NCI-H1048 (cell line): ENCODE measurements at regions not wholly inside any gene's neighbourhood (a gene's known extent, or its start where the extent isn't known, plus 50 kb on each side); places are given as distances from the start of the nearest gene placed in this dataset.

Source experiments
- DNase-seq: peaks from one replicate; lab custom pipeline; 2025; lab: John Stamatoyannopoulos, UW

DNA sequence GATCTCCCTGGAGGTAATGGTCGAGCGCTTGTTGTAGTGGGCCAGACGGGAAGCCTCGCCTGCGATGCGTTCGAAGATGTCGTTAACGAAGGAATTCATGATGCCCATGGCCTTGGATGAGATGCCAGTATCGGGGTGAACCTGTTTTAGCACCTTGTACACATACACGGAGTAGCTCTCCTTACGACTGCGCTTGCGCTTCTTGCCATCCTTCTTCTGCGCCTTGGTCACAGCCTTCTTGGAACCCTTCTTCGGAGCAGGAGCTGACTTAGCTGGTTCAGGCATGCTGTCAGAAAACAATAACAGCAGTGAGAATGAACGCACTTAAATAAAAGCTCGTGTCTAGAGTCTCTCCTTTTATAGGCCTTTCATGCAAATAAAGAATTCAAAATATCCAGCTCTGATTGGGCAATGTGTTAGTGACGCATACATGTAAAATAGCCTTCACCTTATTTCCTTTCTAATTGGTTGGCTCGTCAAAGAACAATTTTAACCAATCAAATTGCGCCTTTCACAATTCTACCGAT, 129.2 kb downstream of the HFE start:
- peak; percentile 80 for DNase-seq

DNA sequence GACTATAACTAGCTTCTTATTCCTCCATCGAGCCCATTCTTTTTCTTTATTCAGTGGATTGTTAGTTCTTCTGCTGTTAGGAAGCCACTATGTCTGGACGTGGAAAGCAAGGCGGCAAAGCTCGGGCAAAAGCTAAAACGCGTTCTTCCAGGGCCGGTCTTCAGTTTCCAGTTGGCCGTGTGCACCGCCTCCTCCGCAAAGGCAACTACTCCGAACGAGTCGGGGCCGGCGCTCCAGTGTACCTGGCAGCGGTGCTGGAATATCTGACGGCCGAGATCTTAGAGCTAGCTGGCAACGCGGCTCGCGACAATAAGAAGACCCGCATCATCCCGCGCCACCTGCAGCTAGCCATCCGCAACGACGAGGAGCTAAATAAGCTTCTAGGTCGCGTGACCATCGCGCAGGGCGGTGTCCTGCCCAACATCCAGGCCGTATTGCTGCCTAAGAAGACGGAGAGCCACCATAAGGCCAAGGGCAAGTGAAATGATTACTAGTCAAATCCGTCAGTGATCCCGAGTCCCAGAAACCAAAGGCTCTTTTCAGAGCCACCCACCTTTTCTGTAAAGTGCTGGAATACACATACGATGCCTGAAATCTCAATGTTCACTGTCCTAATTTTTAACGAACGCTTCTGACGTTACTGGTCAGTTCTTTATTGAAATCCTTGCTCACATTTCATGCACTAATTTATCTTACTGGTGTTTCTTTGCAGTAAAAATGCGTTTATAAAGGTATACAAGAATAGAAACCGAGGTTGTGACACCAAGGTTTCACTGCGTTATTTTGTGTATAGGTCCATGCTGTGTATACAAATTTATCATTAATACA, 129.9 kb downstream of the HFE start:
- no peak for DNase-seq

DNA sequence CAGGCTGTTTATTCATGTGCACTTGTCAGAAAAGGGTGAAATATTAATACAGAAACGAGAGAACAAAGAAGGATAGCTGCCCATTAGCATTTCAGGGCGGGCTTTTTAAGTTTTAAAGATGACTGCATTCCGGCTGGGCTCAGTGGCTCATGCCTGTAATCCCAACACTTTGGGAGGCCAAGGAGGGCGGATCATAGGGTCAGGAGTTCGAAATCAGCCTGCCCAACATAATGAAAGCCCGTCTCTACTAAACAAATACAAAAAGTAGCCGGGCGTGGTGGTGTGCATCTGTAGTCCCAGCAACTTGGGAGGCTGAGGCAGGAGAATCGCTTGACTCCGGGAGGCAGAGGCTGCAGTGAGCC, 130.5 kb downstream of the HFE start:
- DNase-seq, result no peak

DNA sequence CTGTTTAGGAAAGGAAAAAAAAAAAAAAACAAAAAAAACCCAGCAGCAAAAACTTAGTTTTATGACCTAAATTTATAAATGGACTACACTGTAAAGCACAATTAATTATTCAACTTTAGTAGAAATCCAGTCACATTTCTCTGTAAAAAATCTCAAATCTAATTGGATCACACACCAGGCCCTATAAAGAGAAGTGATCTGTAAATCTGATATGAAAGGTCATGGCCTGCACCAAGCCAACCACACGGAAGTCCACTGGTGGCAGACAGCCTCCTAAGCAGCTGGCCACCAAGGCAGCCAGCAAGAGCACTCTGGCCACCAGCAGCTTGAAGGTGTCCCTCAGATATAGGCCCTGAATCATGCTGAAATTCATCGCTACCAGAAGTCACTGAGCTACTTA, 131.6 kb downstream of the HFE start:
- no peak for DNase-seq

DNA sequence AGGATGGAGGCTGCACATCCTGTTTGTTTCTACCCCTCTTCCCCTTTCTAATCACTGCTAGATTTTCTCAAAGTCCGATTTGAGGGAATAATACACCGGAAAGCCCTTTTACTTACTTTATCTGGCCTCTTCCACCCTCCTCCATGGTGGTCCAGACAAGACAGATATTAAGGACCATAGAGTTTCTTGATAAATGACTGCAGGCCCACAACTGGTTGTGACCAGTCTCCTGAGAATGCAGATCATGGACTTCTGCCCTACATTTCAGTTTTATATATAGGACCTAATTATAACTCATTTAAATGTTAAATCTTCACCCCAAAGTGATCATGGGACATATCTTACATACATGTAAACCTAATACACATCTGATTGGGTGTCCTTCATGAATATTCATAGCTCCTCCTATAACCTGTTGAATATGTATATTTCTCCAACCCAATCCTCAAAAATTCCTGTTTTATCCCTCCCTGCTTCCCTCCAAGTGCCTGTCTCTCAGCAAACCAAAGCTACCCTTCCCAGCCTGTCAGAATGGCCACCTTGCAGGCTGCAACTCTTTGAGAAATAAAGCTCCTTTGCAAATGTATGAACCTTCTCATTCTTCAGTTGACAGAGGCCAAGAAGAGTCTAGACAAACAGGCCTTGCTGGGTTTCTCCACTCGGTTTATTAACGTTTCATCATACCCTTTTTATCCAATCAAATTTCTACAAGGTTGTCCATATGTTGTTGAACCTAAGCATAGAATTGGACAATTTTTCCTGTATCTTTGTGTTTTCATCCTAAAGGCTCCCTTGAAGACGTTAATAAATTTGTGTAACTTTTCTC, 133.1 kb downstream of the HFE start:
- no peak for DNase-seq

DNA sequence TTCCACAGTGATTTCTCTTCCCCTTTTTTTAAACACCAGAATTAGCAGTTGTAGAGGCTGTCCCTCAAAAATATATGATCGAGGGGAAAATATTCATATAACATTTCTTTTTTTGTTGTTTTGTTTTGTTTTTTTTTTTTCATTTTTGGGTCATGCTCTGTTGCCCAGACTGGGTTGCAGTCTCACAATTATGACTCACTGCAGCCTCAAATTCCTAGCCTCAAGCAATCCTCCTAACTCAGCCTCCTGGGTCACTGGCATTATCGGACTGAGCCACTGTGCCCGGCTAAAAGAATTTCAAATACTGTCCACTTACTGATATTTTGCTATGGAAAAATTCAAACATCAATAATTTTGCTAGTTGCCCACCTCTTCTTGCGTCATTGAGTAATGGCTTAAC, 134.0 kb downstream of the HFE start:
- no peak for DNase-seq

DNA sequence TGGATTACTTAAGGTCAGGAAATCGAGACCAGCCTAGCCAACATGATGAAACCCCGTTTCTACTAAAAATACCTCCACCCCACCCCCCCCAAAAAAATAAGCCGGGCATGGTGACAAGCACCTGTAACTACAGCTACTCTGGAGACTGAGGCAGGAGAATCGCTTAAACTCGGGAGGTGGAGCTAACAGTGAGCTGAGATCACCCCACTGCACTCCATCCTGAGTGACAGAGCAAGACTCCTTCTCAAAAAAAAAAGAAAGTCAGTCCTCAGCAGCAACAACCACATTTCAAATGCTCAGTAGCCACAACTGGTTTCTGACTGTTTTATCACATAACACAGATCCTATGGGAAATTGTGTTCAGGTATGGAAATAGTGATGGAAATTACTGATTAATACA, 135.3 kb downstream of the HFE start:
- no peak for DNase-seq

DNA sequence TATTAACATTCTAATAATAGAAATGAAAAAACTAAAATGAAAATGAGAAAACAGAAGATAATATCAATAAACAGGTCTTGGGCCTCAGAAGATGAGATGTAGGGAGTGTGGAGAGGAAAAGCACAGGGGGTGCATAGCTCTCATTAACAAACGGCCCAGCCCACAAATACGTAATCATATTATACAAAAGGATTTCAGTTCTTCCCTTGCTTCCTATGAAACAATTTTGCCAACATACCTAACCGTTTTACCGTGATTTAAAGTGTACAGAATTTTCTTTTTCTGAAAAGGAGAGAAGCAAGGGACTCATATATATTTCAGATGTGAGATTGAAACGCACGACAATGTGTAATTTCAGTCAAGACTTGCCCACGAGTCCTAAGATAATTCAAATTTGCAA, 136.0 kb downstream of the HFE start:
- no peak for DNase-seq

DNA sequence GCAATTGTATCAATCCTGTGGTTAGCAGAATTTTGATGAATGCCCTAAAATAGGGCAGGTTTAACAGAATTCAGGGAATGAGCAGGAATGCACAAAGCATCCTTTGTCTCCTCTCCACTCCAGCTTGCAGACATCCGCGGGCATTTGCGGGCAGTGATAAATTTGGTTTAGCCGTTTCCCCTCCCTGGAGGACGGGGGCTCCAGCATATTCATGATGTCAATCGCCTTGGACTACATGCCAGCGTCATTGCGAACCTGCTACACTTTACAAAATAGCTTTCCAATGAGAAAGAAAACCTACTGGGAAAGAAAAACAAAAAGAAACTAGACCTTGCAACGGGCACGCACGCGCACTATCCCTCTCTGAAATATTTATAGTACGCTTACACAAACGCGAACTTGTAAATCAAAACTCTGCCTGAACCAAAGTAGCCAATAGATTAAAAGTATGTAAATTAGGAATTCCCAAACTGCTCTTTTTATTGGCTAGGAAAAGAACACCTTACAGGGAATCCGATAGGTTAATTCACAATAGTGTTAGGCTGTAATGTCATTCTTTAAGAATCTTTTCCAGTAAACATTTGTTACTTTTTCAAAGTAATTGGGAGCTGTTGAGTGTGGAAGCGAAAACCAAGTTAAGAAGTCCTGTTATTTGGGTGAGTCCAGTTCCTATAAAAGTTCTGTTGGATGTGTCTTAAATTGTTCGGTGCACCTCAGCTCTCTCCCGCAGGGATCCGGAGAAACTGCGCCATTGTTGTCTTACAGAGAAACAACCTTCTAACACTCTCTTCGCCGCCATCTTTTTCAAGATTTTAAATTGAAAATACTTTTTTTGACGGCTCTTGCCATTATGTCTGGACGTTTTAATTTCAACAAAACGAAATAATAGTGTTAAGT, 136.7 kb downstream of the HFE start:
- peak; percentile 89 for DNase-seq

DNA sequence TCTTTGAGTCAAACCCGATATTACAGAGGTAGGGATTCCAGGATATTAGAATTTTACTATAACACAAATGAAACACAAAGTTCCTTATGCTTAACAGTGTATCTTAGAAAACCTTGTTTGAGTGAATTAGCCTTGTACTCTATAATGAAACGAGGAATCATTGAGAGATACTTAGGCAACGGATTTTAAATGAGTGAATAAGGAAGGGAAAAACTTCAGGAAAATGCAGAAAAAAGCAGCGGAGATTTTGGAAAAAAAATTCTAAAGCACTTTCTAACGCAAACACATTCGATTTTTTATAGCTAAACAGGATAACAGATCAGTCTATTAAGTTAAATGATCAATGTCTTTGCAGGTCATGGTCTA, 137.3 kb downstream of the HFE start:
- DNase-seq, result no peak

DNA sequence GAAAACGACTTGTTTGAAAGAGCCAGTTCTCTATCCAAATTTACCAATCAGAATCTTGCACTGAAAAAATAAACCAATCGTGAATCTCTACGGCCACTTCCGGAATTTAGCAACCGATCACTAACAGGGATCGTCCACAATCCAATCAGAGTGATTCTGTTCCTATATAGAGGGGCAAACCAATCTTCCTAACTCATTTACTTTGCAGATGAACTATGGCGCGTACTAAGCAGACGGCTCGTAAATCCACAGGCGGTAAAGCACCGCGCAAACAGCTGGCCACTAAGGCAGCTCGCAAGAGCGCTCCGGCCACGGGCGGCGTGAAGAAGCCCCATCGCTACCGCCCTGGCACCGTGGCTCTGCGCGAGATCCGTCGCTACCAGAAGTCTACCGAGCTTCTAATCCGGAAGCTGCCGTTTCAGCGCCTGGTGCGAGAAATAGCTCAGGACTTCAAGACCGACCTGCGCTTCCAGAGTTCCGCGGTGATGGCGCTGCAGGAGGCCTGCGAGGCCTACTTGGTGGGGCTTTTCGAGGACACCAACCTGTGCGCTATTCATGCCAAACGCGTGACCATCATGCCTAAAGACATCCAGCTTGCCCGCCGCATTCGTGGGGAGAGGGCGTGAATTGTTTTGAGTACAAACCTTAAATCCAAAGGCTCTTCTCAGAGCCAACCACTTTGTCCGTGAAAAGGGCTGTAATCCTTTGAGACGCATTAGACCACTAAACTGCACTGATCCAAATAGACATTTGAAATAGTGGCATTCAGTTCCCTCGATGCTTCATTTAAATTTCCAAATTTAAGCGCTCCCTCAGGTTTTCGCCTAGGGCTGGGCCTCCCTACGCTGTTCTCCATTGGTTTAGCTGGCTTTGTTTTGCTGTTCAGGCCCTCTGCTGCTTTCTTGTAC, 138.0 kb downstream of the HFE start:
- DNase-seq, result no peak

DNA sequence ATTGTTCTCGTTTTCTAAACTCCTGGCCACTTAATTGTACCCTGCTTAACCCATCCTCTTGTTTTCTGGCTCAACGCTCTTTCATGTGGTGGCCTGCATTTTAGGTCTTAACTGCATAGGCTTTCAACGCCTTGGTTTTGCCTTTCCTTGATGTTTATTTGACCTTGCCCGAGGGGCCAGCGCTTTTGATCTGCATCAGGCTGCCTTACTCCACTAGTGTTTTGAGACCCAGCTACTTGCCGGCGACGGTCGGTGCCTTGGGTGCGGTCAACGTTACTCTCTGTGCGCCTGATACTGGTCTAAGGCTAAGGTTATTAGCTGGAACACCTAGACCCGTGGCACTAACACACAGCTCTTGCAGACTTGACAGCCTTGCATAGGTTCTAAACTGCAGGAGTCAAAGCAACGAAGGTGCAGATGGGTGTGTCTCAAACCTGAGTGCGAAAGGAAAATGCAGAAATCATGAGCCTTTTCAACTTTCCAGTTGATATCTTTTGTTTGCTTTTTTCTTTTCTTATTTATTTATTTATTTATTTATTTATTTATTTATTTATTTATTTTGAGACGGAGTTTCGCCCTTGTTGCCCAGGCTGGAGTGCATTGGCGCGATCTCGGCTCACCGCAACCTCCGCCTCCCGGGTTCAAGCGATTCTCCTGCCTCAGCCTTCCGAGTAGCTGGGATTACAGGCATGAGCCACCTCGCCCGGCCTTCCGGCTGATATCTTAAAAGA, 138.8 kb downstream of the HFE start:
- DNase-seq, result no peak

DNA sequence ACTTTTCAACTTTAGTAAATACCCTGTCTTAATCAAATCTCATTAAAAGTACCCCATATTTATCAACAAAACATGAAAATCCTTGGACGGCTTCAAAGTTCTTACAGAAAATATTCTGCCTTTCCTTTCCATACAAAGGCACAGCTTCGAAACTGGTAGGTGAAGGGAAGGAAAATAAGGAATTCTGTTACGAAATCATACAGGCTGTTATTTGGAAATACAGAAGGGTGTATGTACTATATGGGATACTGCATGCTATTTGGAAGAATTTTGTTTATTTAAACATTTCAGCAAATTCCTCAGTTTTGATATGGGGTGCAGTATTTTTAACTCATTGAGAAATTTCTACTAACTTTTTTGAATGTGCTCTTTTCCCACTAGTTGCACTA, 138.4 kb upstream of the BTN3A2 start:
- DNase-seq, result no peak

DNA sequence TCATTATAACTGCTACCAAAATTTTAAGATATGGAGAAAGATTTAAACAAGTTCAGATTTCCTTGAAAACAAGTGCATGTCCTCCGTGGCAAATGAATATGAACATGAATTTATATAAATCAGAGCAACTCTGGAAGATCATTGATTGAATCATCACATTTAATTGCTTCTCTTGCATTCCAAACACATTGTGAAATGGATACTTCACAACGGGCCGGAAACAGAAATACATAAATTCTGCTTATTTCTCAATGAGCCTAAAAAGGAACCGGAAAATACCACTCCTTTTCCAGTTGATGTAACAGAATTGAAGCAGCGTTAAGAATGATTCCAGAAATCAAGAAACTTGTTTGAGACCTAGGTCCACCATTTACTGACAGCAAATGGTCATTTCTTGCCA, 134.6 kb upstream of the BTN3A2 start:
- DNase-seq, result no peak

DNA sequence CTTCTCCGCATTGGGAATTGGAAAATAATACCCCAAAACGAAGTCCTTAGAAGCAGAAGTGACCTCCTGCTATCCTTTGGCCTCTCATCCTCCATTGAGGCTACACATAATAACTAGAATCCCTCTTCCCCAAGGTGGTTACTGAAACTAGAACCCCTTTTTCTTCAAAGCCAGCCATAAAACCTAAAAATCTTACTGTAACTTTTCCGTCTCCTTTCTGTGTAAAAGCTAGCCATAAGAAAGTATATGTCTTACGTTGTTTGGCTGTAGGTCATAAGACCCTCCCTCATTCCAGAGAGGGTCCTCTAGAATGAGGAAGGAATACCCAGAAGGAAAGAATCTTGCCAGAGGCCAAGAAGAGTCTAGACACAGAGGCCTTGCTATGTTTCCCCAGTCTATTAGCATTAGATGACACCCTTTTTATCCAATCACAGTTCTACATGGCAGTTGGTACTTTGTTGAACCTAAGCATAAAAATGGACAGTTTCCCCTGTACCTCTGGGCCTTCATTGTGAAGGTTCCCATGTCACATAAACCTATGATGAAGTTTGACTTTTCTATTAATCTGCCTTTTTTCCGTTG, 133.9 kb upstream of the BTN3A2 start:
- DNase-seq, result no peak

DNA sequence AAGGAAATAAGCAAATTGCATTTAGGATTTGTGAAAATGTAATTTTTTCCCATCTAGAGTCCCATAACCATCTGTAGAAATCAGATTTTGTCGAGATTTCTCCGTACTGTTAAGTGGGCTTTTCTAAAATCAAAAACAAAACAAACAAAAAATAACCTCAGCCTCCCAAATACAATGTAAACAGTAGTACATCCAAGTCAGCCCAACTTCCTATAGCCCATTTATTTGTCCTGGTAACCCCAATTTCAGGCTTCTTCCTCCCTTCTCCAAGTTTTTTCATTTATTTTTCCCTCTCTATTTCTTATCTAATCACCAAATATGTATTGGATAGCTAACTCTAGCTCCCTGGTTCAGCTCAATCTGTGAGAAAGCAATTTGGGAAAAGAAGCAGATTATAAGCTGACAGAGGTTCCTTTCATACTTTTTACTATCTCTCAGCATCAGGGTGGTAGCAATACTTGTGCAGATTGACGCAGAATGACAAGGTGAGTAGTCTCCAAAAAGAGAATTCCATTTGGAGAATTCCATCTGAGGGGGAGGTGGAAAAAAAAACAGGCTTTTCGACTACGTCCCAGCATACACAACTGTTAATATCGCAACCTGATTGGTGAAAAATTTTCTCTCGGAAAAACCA, 132.6 kb upstream of the BTN3A2 start:
- no peak for DNase-seq

DNA sequence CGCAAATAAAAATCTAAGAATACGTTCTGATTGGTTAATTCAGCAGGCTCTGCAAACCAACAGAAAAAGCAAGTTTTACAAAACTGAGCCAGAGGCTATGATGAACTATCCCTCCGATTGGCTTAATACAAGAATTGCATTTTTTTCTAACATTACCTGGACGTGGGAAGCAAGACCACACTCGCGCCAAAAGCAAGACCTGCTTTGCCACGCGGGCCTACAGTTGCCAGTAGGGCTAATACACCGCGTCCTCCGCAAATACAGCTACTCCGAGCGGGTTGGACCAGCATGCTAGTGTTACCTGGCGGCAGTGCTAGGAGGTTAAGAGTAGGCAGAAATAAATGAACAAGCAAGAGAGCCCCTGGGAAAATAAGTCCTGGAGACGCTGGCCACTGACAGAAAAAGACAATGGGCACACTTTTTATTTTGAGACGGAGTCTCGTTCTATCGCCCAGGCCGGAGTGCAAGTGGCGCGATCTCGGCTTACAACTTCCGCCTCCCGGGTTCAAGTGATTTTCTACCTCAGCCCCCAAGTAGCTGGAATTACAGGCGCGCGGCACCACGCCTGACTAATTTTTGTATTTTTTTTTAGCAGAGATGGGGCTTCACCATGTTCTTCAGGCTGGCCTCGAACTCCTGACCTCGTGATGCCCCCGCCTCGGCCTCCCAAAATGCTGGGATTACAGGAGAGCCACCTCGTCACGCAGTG, 131.9 kb upstream of the BTN3A2 start:
- no peak for DNase-seq

DNA sequence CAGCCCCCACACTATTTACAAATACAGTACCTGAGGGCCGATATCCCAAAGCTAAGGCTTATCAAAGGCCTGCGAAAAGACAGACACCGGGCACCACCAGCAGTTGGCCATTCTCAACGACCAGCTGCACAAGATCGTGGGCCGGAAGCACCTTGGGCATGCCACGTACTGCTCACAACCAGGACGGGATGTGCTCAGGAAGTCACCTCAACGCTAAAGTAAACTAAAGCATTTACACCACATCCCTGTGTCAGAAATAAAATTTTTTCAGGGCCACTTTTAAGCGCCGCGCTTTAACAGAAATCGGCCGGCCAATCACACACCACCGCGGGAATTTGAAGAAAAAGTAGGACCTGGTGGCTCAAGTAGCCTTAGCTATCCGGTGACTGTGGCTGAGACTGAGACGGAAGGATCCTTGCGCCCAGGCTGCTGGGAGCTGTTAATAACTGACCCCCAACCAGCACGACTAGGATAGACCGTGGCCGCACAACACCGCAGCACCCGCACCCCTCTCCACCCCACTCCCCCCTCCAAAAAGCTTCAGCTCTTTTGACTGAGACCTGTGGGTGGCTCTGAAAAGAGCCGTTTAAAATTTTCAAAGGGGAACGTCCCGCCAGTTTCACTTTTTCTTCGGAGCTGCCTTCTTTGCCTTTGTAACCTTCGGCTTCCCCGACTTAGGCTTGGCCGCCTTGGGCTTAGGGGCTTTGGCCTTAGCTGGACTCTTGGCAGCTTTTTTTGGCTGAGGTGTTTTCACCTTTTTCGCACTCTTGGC, 131.2 kb upstream of the BTN3A2 start:
- no peak for DNase-seq
